ENCODE measurements at regions not wholly inside any gene's neighbourhood (a gene's known extent, or its start where the extent isn't known, plus 50 kb on each side); places are given as distances from the start of the nearest gene placed in this dataset.

DNA sequence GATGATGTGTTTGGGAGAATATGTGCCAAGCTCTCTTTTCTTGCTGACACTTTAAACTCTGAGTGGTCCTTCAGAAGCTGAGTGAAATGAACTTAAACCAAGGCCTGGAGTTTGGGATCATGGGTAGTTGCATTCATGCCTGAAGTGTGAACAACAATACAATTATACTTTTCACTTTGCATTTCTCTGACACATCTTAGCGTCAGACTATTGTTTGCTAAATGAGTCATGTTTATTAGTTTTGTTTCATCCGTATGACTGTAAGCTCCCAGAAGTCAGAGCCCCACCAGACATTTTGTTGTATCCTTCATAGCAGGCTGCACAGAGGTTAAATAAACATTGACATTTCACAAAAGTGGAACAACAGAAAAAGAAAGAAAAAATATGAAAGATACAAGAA, 542.6 kb downstream of the TUSC7 start:
- Mint-ChIP-seq H3K27ac (no peak overlapping the region), H3K4me3 (no peak overlapping the region), H3K36me3 (ENCODE audit: low read depth) (no peaks in the 10 kb centered on the region), H3K27me3 (ENCODE audit: low read depth, poor library complexity) (no peaks in the 10 kb centered on the region), H3K4me1 (peaks cover 14% of the 10 kb centered on the region), H3K9me3 (no peaks in the 10 kb centered on the region)
- no peak for DNase-seq
- TF ChIP-seq, protein P1, sequence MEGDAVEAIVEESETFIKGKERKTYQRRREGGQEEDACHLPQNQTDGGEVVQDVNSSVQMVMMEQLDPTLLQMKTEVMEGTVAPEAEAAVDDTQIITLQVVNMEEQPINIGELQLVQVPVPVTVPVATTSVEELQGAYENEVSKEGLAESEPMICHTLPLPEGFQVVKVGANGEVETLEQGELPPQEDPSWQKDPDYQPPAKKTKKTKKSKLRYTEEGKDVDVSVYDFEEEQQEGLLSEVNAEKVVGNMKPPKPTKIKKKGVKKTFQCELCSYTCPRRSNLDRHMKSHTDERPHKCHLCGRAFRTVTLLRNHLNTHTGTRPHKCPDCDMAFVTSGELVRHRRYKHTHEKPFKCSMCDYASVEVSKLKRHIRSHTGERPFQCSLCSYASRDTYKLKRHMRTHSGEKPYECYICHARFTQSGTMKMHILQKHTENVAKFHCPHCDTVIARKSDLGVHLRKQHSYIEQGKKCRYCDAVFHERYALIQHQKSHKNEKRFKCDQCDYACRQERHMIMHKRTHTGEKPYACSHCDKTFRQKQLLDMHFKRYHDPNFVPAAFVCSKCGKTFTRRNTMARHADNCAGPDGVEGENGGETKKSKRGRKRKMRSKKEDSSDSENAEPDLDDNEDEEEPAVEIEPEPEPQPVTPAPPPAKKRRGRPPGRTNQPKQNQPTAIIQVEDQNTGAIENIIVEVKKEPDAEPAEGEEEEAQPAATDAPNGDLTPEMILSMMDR (IDR thresholded peaks at IDR 0.05), result no peak

DNA sequence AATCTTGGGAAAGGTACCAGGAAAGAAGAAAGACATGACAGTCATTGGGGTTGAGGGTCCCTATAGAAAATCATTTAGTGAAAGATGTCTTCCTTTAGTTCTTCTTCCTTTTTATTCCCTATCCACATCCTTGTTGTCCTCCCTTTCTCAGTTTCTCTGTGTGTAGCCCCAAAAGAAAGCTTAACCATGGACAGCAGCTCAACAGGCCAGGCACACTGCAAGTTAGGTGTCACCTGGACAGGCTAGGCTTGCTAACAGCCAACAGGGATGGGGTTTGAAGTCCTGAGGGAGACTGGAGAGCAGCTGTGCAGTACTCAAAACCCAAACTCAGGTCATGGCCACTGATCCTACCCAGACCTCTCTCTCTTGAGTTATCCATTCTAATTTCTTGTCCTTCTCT, 543.1 kb downstream of the TUSC7 start:
- DNase-seq, result no peak
- H3K36me3 Mint-ChIP-seq (ENCODE audit: low read depth), result no peaks in the 10 kb centered on the region
- H3K27ac Mint-ChIP-seq, result peak overlapping the region; percentile 40
- TF ChIP-seq, protein P1 (IDR thresholded peaks at IDR 0.05), result no peak
- no peaks in the 10 kb centered on the region for H3K9me3 Mint-ChIP-seq
- peaks cover 14% of the 10 kb centered on the region for H3K4me1 Mint-ChIP-seq
- no peak overlapping the region for H3K4me3 Mint-ChIP-seq
- no peaks in the 10 kb centered on the region for H3K27me3 Mint-ChIP-seq (ENCODE audit: low read depth, poor library complexity)

DNA sequence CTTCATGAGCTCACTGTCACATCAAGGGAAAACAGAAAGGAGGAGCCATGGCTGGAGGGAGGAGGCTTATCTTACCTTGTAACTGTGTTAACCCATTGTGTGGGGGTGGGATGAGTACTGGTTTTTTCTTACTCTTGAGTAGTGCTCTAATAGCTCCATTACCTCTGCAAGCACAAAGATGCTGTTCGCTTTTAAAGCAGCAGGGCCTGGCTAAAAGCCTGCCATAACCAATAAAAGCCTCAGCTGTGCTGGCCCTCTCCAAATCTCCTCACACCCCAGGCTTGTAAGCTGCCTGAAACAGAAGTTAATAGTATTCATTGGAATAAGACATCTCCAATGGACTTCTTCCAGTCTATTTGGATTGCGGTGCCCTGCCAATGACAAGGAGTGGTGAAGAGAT, 544.1 kb downstream of the TUSC7 start:
- Mint-ChIP-seq H3K27ac (no peak overlapping the region), H3K4me1 (peaks cover 8% of the 10 kb centered on the region), H3K36me3 (ENCODE audit: low read depth) (no peaks in the 10 kb centered on the region), H3K9me3 (no peaks in the 10 kb centered on the region), H3K4me3 (no peak overlapping the region), H3K27me3 (ENCODE audit: low read depth, poor library complexity) (no peaks in the 10 kb centered on the region)
- no peak for DNase-seq
- TF ChIP-seq, protein P1 (IDR thresholded peaks at IDR 0.05), result no peak

DNA sequence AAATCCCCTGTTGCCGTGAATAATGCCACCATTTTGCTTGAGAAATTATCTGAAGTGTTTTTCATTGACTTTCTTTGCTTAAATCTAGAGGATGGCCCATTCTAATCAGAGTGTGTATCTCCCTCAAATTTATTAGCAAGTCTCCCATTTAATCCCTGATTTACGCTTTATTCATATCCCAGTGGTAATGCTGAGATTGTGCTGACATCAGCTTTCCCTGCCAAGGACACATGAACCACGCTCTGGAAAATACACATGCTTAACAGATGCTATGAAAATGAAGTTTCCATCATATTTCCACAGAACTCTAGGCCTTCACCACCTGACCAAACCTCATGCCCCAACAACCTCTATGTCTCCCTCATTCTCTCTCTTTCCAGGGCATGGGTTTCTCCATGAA, 545.4 kb downstream of the TUSC7 start:
- Mint-ChIP-seq H3K27me3 (ENCODE audit: low read depth, poor library complexity) (no peaks in the 10 kb centered on the region), H3K4me3 (no peak overlapping the region), H3K4me1 (no peaks in the 10 kb centered on the region), H3K27ac (no peak overlapping the region), H3K36me3 (ENCODE audit: low read depth) (no peaks in the 10 kb centered on the region), H3K9me3 (no peaks in the 10 kb centered on the region)
- TF ChIP-seq, protein P1 (IDR thresholded peaks at IDR 0.05), result no peak
- DNase-seq, result no peak

DNA sequence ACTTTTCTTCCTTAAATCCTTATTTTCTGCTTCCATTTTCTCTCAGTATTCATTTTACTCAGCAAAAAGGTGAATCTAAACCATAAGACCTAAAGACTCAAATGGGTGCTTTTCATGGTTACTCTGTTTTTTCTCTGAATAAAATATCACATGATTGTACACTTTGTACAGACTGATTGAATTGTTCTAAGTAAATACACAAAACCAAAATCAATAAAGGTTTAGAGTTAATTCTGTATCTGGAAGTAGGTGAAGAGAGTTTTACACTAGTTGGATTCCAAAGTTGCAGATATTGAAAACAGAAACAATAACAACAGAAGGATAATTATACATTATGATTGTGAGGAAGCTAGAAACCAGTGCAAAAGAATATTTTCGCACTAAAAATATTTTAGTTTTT, 546.2 kb downstream of the TUSC7 start:
- H3K27me3 Mint-ChIP-seq (ENCODE audit: low read depth, poor library complexity), result no peaks in the 10 kb centered on the region
- DNase-seq, result no peak
- no peaks in the 10 kb centered on the region for H3K9me3 Mint-ChIP-seq
- no peaks in the 10 kb centered on the region for H3K4me1 Mint-ChIP-seq
- TF ChIP-seq, protein P1 (IDR thresholded peaks at IDR 0.05), result no peak
- H3K36me3 Mint-ChIP-seq (ENCODE audit: low read depth), result no peaks in the 10 kb centered on the region
- no peak overlapping the region for H3K4me3 Mint-ChIP-seq
- H3K27ac Mint-ChIP-seq, result no peak overlapping the region

DNA sequence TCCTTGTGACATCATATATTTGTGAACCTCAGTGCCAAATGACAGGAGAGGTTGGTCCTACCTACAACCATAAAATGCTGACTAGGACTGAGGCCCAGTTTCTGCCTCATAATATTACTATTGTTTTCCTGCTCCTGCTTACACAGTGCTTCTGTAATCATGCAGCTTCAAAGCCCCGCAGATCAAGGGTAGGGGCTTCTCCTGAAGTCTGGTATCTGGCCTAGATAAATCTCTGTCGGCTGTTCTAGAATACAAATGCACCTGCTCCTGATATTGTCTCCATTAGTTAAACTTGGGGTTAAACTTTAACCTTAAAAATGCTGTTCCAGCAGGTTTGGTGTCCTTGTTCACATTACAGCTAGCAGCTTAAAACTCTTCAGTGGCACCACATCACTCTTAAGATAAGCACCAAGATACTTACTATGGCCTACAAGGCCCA, 552.4 kb downstream of the TUSC7 start:
- TF ChIP-seq, protein P1 (IDR thresholded peaks at IDR 0.05), result no peak
- no peaks in the 10 kb centered on the region for H3K4me1 Mint-ChIP-seq
- no peaks in the 10 kb centered on the region for H3K9me3 Mint-ChIP-seq
- no peak for DNase-seq
- no peak overlapping the region for H3K4me3 Mint-ChIP-seq
- H3K36me3 Mint-ChIP-seq (ENCODE audit: low read depth), result no peaks in the 10 kb centered on the region
- H3K27ac Mint-ChIP-seq, result no peak overlapping the region
- no peaks in the 10 kb centered on the region for H3K27me3 Mint-ChIP-seq (ENCODE audit: low read depth, poor library complexity)

Measured in nephron progenitor cell (in vitro differentiated cells).